HCT116 (cell line): ENCODE measurements at regions not wholly inside any gene's neighbourhood (a gene's known extent, or its start where the extent isn't known, plus 50 kb on each side); places are given as distances from the start of the nearest gene placed in this dataset.

Source experiments
- ATAC-seq: fragments of 200-7000 bp; cut with Tn5 transposase; 2 replicates; pipeline ENCODE4 v1.9.1; 2020; ENCODE audit warnings: mild to moderate bottlenecking, moderate library complexity
- BruUV-seq: library from RNA; stranded (reverse); fragments of 400-500 nt; replicated peaks from 2 replicates; lab custom pipeline; 2021; lab: Mats Ljungman, UMichigan
- CTCF ChIA-PET: fragments of 300-600 bp; sonication (Branson Sonifier 250); formaldehyde crosslinking; loops from one replicate; lab custom pipeline; 2021; ENCODE audit warnings: antibody characterized with exemption; lab: Charles Lee
- POLR2A ChIA-PET: fragments of 300-600, 350-600 bp; sonication (Branson Sonifier 250); formaldehyde crosslinking; loops from one replicate; lab custom pipeline; 2021; ENCODE audit warnings: antibody characterized with exemption; lab: Charles Lee
- RAD21 ChIA-PET, 2 experiments: fragments of 300-600 bp; sonication (Branson Sonifier 250); formaldehyde crosslinking; loops; one replicate each; lab custom pipeline; 2023; ENCODE audit warnings: low total read pairs in 2 of 2; ENCODE audit not compliant: uncharacterized antibody in 2 of 2, unreplicated experiment in 2 of 2, low non-redundant PET in 1 of 2; lab: Charles Lee
- DNase-seq: peaks from one replicate; pipeline ENCODE4 v3.0.0-alpha.2; 2010; ENCODE audit warnings: low read depth, low spot score
- H2AFZ ChIP-seq: fragments of 200-600 bp; shearing (Covaris generic), sonication (generic); 2 replicates; pipeline ENCODE4 v1.6.1; 2017; ENCODE audit warnings: low read depth, mixed run types, mixed read lengths, antibody characterized with exemption, low read length; ENCODE audit not compliant: poor library complexity, severe bottlenecking
- H3K27ac ChIP-seq: 2 replicates; pipeline ENCODE4 v1.5.1; 2012; ENCODE audit warnings: low read depth, low read length
- H3K27me3 ChIP-seq: fragments of 200-600 bp; sonication (generic); 2 replicates; pipeline ENCODE4 v1.6.1; 2016; ENCODE audit warnings: mixed run types, low read length, mixed read lengths; ENCODE audit not compliant: insufficient read depth
- H3K36me3 ChIP-seq, 2 experiments: fragments of 200-500 bp in 1 of 2; fragments of 200-600 bp in 1 of 2; sonication (Bioruptor generic) in 1 of 2; sonication (generic) in 1 of 2; 2 replicates each; pipeline versions ENCODE4 v1.5.1 to v1.6.1; 2014 to 2016; ENCODE audit warnings: low read length in 2 of 2, inconsistent platforms in 1 of 2, mixed read lengths in 1 of 2, mixed run types in 1 of 2; ENCODE audit not compliant: insufficient read depth in 2 of 2, control insufficient read depth in 1 of 2
- H3K4me1 ChIP-seq, 2 experiments: fragments of 200-600 bp in 1 of 2; sonication (generic) in 1 of 2; 2 replicates each; pipeline versions ENCODE4 v1.5.1 to v1.6.1; 2012 to 2017; ENCODE audit warnings: low read length in 2 of 2, inconsistent platforms in 1 of 2, mild to moderate bottlenecking in 1 of 2, mixed read lengths in 1 of 2, mixed run types in 1 of 2, moderate library complexity in 1 of 2; ENCODE audit not compliant: insufficient read depth in 2 of 2, control insufficient read depth in 1 of 2
- H3K4me2 ChIP-seq: fragments of 200-600 bp; sonication (generic); 2 replicates; pipeline ENCODE4 v1.6.1; 2017; ENCODE audit warnings: mixed run types, low read length, mixed read lengths
- H3K4me3 ChIP-seq, 2 experiments: fragments of 200-600 bp in 1 of 2; sonication (generic) in 1 of 2; replicated peaks in 1 of 2; 2 replicates each; pipeline ENCODE4 v1.5.1; 2011 to 2016; ENCODE audit warnings: low read length in 2 of 2, control low read depth in 1 of 2, low read depth in 1 of 2, mild to moderate bottlenecking in 1 of 2, mixed read lengths in 1 of 2, mixed run types in 1 of 2
- H3K79me2 ChIP-seq: fragments of 200-600 bp; sonication (generic); 2 replicates; pipeline ENCODE4 v1.6.1; 2017; ENCODE audit warnings: mild to moderate bottlenecking, mixed run types, low read length, moderate library complexity, mixed read lengths; ENCODE audit not compliant: insufficient read depth
- H3K9ac ChIP-seq: fragments of 200-600 bp; sonication (generic); 2 replicates; pipeline ENCODE4 v1.6.1; 2016; ENCODE audit warnings: low read length, mixed read lengths
- H3K9me2 ChIP-seq: fragments of 200-600 bp; sonication (generic), shearing (Covaris generic); 2 replicates; pipeline ENCODE4 v1.6.1; 2017; ENCODE audit warnings: mixed run types, mild to moderate bottlenecking, moderate library complexity; ENCODE audit not compliant: insufficient read depth
- H3K9me3 ChIP-seq, 2 experiments: fragments of 200-500 bp in 1 of 2; fragments of 200-600 bp in 1 of 2; sonication (Bioruptor generic) in 1 of 2; sonication (generic) in 1 of 2; 2 replicates each; pipeline ENCODE4 v1.6.1; 2014 to 2017; ENCODE audit warnings: low read length in 2 of 2, mixed read lengths in 2 of 2, inconsistent platforms in 1 of 2, low read depth in 1 of 2, mild to moderate bottlenecking in 1 of 2, mixed run types in 1 of 2, moderate library complexity in 1 of 2; ENCODE audit not compliant: control insufficient read depth in 1 of 2, insufficient read depth in 1 of 2
- H4K20me1 ChIP-seq: fragments of 200-600 bp; sonication (generic), shearing (Covaris generic); 2 replicates; pipeline ENCODE4 v1.6.1; 2017; ENCODE audit warnings: mixed run types, mild to moderate bottlenecking, moderate library complexity; ENCODE audit not compliant: insufficient read depth
- CEBPB ChIP-seq: IDR thresholded peaks from 2 replicates; pipeline ENCODE4 v1.6.1; 2012; ENCODE audit warnings: low read depth
- EGR1 ChIP-seq: IDR thresholded peaks from 2 replicates; pipeline ENCODE4 v1.6.1; 2012; ENCODE audit warnings: low read depth
- ELF1 ChIP-seq: IDR thresholded peaks from 2 replicates; pipeline ENCODE4 v1.6.1; 2012; ENCODE audit warnings: low read depth, borderline replicate concordance
- EZH2 ChIP-seq: fragments of 200-600 bp; sonication (generic); IDR thresholded peaks from 2 replicates; pipeline ENCODE4 v1.6.1; 2017; ENCODE audit warnings: antibody characterized with exemption, mixed run types
- EZH2phosphoT487 ChIP-seq: fragments of 200-600 bp; IDR thresholded peaks from 2 replicates; pipeline ENCODE4 v1.6.1; 2018; ENCODE audit warnings: antibody characterized with exemption, borderline replicate concordance
- FOSL1 ChIP-seq: IDR thresholded peaks from 2 replicates; pipeline ENCODE4 v1.6.1; 2012; ENCODE audit warnings: low read depth
- JUND ChIP-seq: IDR thresholded peaks from 2 replicates; pipeline ENCODE4 v1.6.1; 2012
- POLR2A ChIP-seq: IDR thresholded peaks from 2 replicates; pipeline ENCODE4 v1.7.0; 2011; ENCODE audit warnings: borderline replicate concordance; ENCODE audit not compliant: insufficient read depth, insufficient read length; ENCODE audit errors: extremely low read depth
- RAD21 ChIP-seq: IDR thresholded peaks from 2 replicates; pipeline ENCODE4 v1.6.1; 2012; ENCODE audit warnings: low read depth, mild to moderate bottlenecking
- SIN3A ChIP-seq: IDR thresholded peaks from 2 replicates; pipeline ENCODE4 v1.6.1; 2012; ENCODE audit warnings: low read depth
- TCF7L2 ChIP-seq: IDR thresholded peaks from 2 replicates; pipeline ENCODE4 v1.7.0; 2011; ENCODE audit warnings: borderline replicate concordance, inconsistent platforms; ENCODE audit not compliant: insufficient read depth, insufficient read length; ENCODE audit errors: extremely low read depth
- ZFX ChIP-seq: fragments of 450-650 bp; IDR thresholded peaks from 2 replicates; pipeline ENCODE4 v1.6.1; 2017
- intact Hi-C: fragments of 100-400 bp; cut with micrococcal nuclease; formaldehyde crosslinking; loops from 2 replicates; pipeline ENCODE4 v1.10.0; 2022
- TF ChIP-seq, protein P1 (sequence below), 3 experiments: fragments of 200-600 bp in 1 of 3; sonication (generic) in 1 of 3; IDR thresholded peaks in 2 of 3; conservative IDR thresholded peaks in 1 of 3; 2 replicates each; pipeline ENCODE4 v1.5.1; 2012 to 2017; ENCODE audit warnings: low read depth in 2 of 3, low read length in 2 of 3, antibody characterized with exemption in 1 of 3, borderline replicate concordance in 1 of 3, control low read depth in 1 of 3, mild to moderate bottlenecking in 1 of 3, mixed read lengths in 1 of 3, mixed run types in 1 of 3, moderate library complexity in 1 of 3; ENCODE audit not compliant: insufficient read depth in 1 of 3
- TF ChIP-seq, protein P2 (sequence below): IDR thresholded peaks from 2 replicates; pipeline ENCODE4 v1.6.1; 2012
- TF ChIP-seq, protein P3 (sequence below): IDR thresholded peaks from 2 replicates; pipeline ENCODE4 v1.6.1; 2012; ENCODE audit warnings: low read depth
- TF ChIP-seq, protein P4 (sequence below): IDR thresholded peaks from 2 replicates; pipeline ENCODE4 v1.6.1; 2011; ENCODE audit warnings: mild to moderate bottlenecking, low read length, moderate library complexity; ENCODE audit not compliant: insufficient replicate concordance; ENCODE audit errors: extremely low read depth

DNA sequence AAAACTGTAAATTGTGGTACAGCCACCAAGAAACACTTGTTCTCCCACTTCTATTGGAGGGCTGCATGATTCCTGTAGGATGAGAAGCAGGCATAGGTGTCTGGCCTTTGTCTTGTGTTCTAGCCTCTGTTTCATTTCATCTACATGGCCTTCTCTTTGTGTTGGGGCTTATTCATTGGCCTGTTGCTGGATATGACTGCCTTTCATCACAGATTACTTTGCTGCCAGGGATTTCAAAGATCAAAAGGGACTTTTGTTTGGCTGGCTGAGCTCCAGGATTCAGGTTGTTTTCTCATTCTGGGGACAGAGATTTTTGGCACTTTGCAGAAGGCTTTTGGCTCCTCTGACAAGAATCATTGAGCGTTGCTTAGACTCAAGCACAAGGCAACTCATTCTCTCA lies 803.8 kb upstream of the TSPY4 start:
- Histone ChIP-seq H3K4me3 (no peak overlapping the region), H3K79me2 (no peaks in the 10 kb centered on the region), H3K27me3 (no peaks in the 10 kb centered on the region), H4K20me1 (no peaks in the 10 kb centered on the region), H3K27ac (no peak overlapping the region), H3K9me3 (no peaks in the 10 kb centered on the region), H3K4me2 (no peak overlapping the region), H3K36me3 (no peaks in the 10 kb centered on the region), H3K4me1 (no peaks in the 10 kb centered on the region), H3K9ac (no peak overlapping the region), H2AFZ (no peak overlapping the region), H3K9me2 (no peaks in the 10 kb centered on the region)
- BruUV-seq = no TSS peak
- CTCF ChIA-PET = no interaction called here
- intact Hi-C loops = no loop called here
- DNase-seq (no peak), ATAC-seq (no peak)
- POLR2A ChIA-PET = no interaction called here
- no peak for TF ChIP-seq RAD21
- TF ChIP-seq, protein P1, sequence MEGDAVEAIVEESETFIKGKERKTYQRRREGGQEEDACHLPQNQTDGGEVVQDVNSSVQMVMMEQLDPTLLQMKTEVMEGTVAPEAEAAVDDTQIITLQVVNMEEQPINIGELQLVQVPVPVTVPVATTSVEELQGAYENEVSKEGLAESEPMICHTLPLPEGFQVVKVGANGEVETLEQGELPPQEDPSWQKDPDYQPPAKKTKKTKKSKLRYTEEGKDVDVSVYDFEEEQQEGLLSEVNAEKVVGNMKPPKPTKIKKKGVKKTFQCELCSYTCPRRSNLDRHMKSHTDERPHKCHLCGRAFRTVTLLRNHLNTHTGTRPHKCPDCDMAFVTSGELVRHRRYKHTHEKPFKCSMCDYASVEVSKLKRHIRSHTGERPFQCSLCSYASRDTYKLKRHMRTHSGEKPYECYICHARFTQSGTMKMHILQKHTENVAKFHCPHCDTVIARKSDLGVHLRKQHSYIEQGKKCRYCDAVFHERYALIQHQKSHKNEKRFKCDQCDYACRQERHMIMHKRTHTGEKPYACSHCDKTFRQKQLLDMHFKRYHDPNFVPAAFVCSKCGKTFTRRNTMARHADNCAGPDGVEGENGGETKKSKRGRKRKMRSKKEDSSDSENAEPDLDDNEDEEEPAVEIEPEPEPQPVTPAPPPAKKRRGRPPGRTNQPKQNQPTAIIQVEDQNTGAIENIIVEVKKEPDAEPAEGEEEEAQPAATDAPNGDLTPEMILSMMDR (IDR thresholded peaks at IDR 0.05 in 2 of 3, conservative IDR thresholded peaks at IDR 0.05 in 1 of 3; ENCODE audit: borderline replicate concordance in 1 of 3, insufficient read depth in 1 of 3, low read depth in 2 of 3, low read length in 2 of 3) = no peak
- TF ChIP-seq POLR2A = no peak
- no peak for TF ChIP-seq ZFX
- TF ChIP-seq, protein P2, sequence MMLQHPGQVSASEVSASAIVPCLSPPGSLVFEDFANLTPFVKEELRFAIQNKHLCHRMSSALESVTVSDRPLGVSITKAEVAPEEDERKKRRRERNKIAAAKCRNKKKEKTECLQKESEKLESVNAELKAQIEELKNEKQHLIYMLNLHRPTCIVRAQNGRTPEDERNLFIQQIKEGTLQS = no peak
- no peak for TF ChIP-seq ELF1
- TF ChIP-seq EZH2phosphoT487 = no peak
- no peak for TF ChIP-seq FOSL1
- TF ChIP-seq, protein P3, sequence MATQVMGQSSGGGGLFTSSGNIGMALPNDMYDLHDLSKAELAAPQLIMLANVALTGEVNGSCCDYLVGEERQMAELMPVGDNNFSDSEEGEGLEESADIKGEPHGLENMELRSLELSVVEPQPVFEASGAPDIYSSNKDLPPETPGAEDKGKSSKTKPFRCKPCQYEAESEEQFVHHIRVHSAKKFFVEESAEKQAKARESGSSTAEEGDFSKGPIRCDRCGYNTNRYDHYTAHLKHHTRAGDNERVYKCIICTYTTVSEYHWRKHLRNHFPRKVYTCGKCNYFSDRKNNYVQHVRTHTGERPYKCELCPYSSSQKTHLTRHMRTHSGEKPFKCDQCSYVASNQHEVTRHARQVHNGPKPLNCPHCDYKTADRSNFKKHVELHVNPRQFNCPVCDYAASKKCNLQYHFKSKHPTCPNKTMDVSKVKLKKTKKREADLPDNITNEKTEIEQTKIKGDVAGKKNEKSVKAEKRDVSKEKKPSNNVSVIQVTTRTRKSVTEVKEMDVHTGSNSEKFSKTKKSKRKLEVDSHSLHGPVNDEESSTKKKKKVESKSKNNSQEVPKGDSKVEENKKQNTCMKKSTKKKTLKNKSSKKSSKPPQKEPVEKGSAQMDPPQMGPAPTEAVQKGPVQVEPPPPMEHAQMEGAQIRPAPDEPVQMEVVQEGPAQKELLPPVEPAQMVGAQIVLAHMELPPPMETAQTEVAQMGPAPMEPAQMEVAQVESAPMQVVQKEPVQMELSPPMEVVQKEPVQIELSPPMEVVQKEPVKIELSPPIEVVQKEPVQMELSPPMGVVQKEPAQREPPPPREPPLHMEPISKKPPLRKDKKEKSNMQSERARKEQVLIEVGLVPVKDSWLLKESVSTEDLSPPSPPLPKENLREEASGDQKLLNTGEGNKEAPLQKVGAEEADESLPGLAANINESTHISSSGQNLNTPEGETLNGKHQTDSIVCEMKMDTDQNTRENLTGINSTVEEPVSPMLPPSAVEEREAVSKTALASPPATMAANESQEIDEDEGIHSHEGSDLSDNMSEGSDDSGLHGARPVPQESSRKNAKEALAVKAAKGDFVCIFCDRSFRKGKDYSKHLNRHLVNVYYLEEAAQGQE = no peak
- no peak for TF ChIP-seq JUND
- TF ChIP-seq, protein P4, sequence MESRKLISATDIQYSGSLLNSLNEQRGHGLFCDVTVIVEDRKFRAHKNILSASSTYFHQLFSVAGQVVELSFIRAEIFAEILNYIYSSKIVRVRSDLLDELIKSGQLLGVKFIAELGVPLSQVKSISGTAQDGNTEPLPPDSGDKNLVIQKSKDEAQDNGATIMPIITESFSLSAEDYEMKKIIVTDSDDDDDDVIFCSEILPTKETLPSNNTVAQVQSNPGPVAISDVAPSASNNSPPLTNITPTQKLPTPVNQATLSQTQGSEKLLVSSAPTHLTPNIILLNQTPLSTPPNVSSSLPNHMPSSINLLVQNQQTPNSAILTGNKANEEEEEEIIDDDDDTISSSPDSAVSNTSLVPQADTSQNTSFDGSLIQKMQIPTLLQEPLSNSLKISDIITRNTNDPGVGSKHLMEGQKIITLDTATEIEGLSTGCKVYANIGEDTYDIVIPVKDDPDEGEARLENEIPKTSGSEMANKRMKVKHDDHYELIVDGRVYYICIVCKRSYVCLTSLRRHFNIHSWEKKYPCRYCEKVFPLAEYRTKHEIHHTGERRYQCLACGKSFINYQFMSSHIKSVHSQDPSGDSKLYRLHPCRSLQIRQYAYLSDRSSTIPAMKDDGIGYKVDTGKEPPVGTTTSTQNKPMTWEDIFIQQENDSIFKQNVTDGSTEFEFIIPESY = no peak
- no peak for TF ChIP-seq EGR1
- TF ChIP-seq SIN3A = no peak
- TF ChIP-seq TCF7L2 = no peak
- no peak for TF ChIP-seq CEBPB
- no peak for TF ChIP-seq EZH2
- RAD21 ChIA-PET = no interaction called here
